ENCODE measurements at regions not wholly inside any gene's neighbourhood (a gene's known extent, or its start where the extent isn't known, plus 50 kb on each side); places are given as distances from the start of the nearest gene placed in this dataset.

DNA sequence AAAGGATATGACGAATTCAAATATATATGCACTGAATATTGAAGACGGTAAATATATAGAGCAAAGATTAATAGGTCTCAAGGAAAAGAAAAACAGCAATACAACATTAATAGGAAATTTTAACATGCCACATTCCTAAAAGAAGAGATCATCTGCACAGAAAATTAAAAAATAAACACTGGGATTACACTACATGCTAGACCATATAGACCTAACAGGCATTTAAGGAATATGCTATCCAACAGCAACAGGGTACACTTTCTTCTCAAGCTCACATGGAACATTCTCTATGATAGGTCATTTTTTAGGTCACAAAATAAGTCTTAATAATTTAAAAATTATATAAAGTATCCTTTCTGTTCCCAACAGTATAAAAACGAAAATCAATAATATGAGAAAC, 1038.3 kb downstream of the KCNT2 start:
- H4K20me1 ChIP-seq (ENCODE audit: insufficient read depth, low read length), result no peaks in the 10 kb centered on the region

DNA sequence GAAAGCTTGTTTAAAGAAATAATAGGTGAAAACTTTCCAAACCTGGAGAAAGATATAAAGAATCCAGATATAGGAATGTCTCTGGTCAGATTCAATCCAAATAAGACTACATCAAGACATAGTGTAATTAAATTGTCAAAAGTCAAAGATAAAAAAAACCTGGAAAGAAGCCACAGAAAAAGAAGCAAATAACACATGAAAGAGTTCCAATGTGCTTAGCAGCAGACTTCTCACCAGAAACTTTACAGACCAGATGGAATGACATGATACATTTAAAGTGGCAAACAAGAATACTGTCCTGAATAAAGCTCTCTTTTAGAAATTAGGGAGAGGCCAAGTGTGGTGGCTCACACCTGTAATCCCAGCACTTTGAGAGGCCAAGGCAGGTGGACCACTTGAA, 1039.9 kb downstream of the KCNT2 start:
- no peaks in the 10 kb centered on the region for H3K4me1 ChIP-seq (ENCODE audit: insufficient read depth, low read length)
- H2AFZ ChIP-seq (ENCODE audit: low read depth, low read length), result no peak overlapping the region
- H3K9ac ChIP-seq (ENCODE audit: low read depth, low read length), result no peak overlapping the region
- H3K79me2 ChIP-seq (ENCODE audit: insufficient read depth, low read length), result no peaks in the 10 kb centered on the region
- no peak for TF ChIP-seq EZH2 (IDR thresholded peaks at IDR 0.05; ENCODE audit: borderline replicate concordance, low read depth, low read length, severe bottlenecking)
- TF ChIP-seq, protein P1, sequence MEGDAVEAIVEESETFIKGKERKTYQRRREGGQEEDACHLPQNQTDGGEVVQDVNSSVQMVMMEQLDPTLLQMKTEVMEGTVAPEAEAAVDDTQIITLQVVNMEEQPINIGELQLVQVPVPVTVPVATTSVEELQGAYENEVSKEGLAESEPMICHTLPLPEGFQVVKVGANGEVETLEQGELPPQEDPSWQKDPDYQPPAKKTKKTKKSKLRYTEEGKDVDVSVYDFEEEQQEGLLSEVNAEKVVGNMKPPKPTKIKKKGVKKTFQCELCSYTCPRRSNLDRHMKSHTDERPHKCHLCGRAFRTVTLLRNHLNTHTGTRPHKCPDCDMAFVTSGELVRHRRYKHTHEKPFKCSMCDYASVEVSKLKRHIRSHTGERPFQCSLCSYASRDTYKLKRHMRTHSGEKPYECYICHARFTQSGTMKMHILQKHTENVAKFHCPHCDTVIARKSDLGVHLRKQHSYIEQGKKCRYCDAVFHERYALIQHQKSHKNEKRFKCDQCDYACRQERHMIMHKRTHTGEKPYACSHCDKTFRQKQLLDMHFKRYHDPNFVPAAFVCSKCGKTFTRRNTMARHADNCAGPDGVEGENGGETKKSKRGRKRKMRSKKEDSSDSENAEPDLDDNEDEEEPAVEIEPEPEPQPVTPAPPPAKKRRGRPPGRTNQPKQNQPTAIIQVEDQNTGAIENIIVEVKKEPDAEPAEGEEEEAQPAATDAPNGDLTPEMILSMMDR (IDR thresholded peaks at IDR 0.05; ENCODE audit: borderline replicate concordance, extremely low read depth, low read length, poor library complexity, severe bottlenecking), result no peak
- no peak for ATAC-seq (ENCODE audit: insufficient read depth, low read depth)
- no peaks in the 10 kb centered on the region for H3K36me3 ChIP-seq (ENCODE audit: insufficient read depth, low read length)
- no peaks in the 10 kb centered on the region for H4K20me1 ChIP-seq (ENCODE audit: insufficient read depth, low read length)
- H3K27me3 ChIP-seq (ENCODE audit: insufficient read depth, low read length, poor library complexity), result no peaks in the 10 kb centered on the region
- no peak overlapping the region for H3K4me3 ChIP-seq (ENCODE audit: low read depth in 1 of 2, low read length in 2 of 2)
- no peak for DNase-seq
- no peaks in the 10 kb centered on the region for H3K9me3 ChIP-seq (ENCODE audit: insufficient read depth, low read length, severe bottlenecking)
- H3K4me2 ChIP-seq (ENCODE audit: insufficient read depth, low read length), result no peak overlapping the region
- H3K27ac ChIP-seq (ENCODE audit: low read length), result no peak overlapping the region

More for the DNA sequence above, 1038.3 kb downstream of the KCNT2 start:
- Histone ChIP-seq H3K27me3 (ENCODE audit: insufficient read depth, low read length, poor library complexity) (no peaks in the 10 kb centered on the region), H2AFZ (ENCODE audit: low read depth, low read length) (no peak overlapping the region), H3K4me1 (ENCODE audit: insufficient read depth, low read length) (no peaks in the 10 kb centered on the region), H3K27ac (ENCODE audit: low read length) (no peak overlapping the region), H3K79me2 (ENCODE audit: insufficient read depth, low read length) (no peaks in the 10 kb centered on the region), H3K36me3 (ENCODE audit: insufficient read depth, low read length) (no peaks in the 10 kb centered on the region), H3K9me3 (ENCODE audit: insufficient read depth, low read length, severe bottlenecking) (no peaks in the 10 kb centered on the region), H3K4me3 (ENCODE audit: low read depth in 1 of 2, low read length in 2 of 2) (no peak overlapping the region), H3K9ac (ENCODE audit: low read depth, low read length) (no peak overlapping the region), H3K4me2 (ENCODE audit: insufficient read depth, low read length) (no peak overlapping the region)
- no peak for DNase-seq
- ATAC-seq (ENCODE audit: insufficient read depth, low read depth), result no peak
- TF ChIP-seq, protein P1 (IDR thresholded peaks at IDR 0.05; ENCODE audit: borderline replicate concordance, extremely low read depth, low read length, poor library complexity, severe bottlenecking), result no peak
- TF ChIP-seq EZH2 (IDR thresholded peaks at IDR 0.05; ENCODE audit: borderline replicate concordance, low read depth, low read length, severe bottlenecking), result no peak

DNA sequence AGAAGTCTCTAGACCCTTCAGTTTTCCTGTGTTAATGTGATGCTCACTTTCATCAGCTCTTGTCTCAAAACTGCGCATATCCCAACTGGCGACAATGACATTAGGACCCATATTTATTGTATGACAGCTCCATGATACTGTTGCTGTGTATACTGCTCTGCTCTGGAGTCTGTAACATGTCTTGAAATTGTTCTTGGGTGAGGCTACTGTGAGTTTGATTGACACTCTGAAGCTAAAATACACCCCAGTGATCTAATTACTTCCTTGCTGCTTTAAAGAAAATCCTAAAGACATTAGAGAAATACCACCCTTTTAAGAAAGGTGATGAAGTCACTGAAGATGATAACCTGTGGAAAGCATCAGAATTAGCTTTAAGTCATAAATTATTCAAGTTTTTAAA, 1046.2 kb downstream of the KCNT2 start:
- no peaks in the 10 kb centered on the region for H3K4me1 ChIP-seq (ENCODE audit: insufficient read depth, low read length)
- TF ChIP-seq EZH2 (IDR thresholded peaks at IDR 0.05; ENCODE audit: borderline replicate concordance, low read depth, low read length, severe bottlenecking), result no peak
- TF ChIP-seq, protein P1 (IDR thresholded peaks at IDR 0.05; ENCODE audit: borderline replicate concordance, extremely low read depth, low read length, poor library complexity, severe bottlenecking), result no peak
- no peak overlapping the region for H3K9ac ChIP-seq (ENCODE audit: low read depth, low read length)
- DNase-seq (no peak), ATAC-seq (ENCODE audit: insufficient read depth, low read depth) (no peak)
- H3K27me3 ChIP-seq (ENCODE audit: insufficient read depth, low read length, poor library complexity), result no peaks in the 10 kb centered on the region
- H3K4me2 ChIP-seq (ENCODE audit: insufficient read depth, low read length), result no peak overlapping the region
- H3K9me3 ChIP-seq (ENCODE audit: insufficient read depth, low read length, severe bottlenecking), result no peaks in the 10 kb centered on the region
- H4K20me1 ChIP-seq (ENCODE audit: insufficient read depth, low read length), result no peaks in the 10 kb centered on the region
- no peaks in the 10 kb centered on the region for H3K79me2 ChIP-seq (ENCODE audit: insufficient read depth, low read length)
- H3K4me3 ChIP-seq (ENCODE audit: low read depth in 1 of 2, low read length in 2 of 2), result no peak overlapping the region
- H3K27ac ChIP-seq (ENCODE audit: low read length), result no peak overlapping the region
- no peak overlapping the region for H2AFZ ChIP-seq (ENCODE audit: low read depth, low read length)
- H3K36me3 ChIP-seq (ENCODE audit: insufficient read depth, low read length), result no peaks in the 10 kb centered on the region
